CD4-positive, alpha-beta memory T cell (primary cell): ENCODE measurements at regions not wholly inside any gene's neighbourhood (a gene's known extent, or its start where the extent isn't known, plus 50 kb on each side); places are given as distances from the start of the nearest gene placed in this dataset.
A peak's percentile ranks its signal among the peaks of the same experiment; 100 is the strongest.

Experiments used
- CTCF ChIA-PET: fragments of 350-600 bp; sonication (Branson Sonifier 250); formaldehyde crosslinking; loops from one replicate; lab custom pipeline; 2021; ENCODE audit warnings: inconsistent platforms; ENCODE audit not compliant: partially characterized antibody; lab: Charles Lee
- POLR2A ChIA-PET: fragments of 350-600 bp; sonication (Branson Sonifier 250); formaldehyde crosslinking; loops from one replicate; lab custom pipeline; 2021; ENCODE audit not compliant: partially characterized antibody; lab: Charles Lee
- DNase-seq, 5 donors: peaks; one replicate each; pipeline versions ENCODE4 v3.0.0 to v3.0.0-alpha.2; 2020 to 2022; ENCODE audit warnings: mixed read lengths in 1 of 5
- H3K27ac ChIP-seq: one replicate; pipeline ENCODE4 v1.7.0; 2013; ENCODE audit warnings: low read depth, low read length
- H3K27me3 ChIP-seq: 2 replicates; pipeline ENCODE4 v1.7.0; 2013; ENCODE audit warnings: mild to moderate bottlenecking, low read length, moderate library complexity; ENCODE audit not compliant: insufficient read depth
- H3K36me3 ChIP-seq: 2 replicates; pipeline ENCODE4 v1.7.0; 2013; ENCODE audit warnings: mild to moderate bottlenecking, low read length, moderate library complexity; ENCODE audit not compliant: insufficient read depth
- H3K4me1 ChIP-seq: 2 replicates; pipeline ENCODE4 v1.7.0; 2013; ENCODE audit warnings: mild to moderate bottlenecking, low read length, moderate library complexity; ENCODE audit not compliant: insufficient read depth
- H3K4me3 ChIP-seq, 2 donors: one replicate each; pipeline ENCODE4 v1.7.0; 2013; ENCODE audit warnings: low read length in 2 of 2, mild to moderate bottlenecking in 1 of 2
- H3K9me3 ChIP-seq, 2 donors: one replicate each; pipeline ENCODE4 v1.7.0; 2013; ENCODE audit warnings: low read length in 2 of 2, control low read depth in 1 of 2; ENCODE audit not compliant: control insufficient read depth in 1 of 2
- H3K27ac Mint-ChIP-seq, 7 donors: one replicate each; pipeline ENCODE4 v1.8.0; 2020 to 2021; ENCODE audit warnings: mixed read lengths in 7 of 7, mild to moderate bottlenecking in 6 of 7, inconsistent platforms in 3 of 7, moderate library complexity in 3 of 7
- H3K27me3 Mint-ChIP-seq, 2 donors: one replicate each; pipeline ENCODE4 v1.8.0; 2020 to 2021; ENCODE audit warnings: mixed read lengths in 2 of 2
- H3K36me3 Mint-ChIP-seq, 2 donors: one replicate each; pipeline ENCODE4 v1.8.0; 2020 to 2021; ENCODE audit warnings: mixed read lengths in 2 of 2, inconsistent platforms in 1 of 2, mild to moderate bottlenecking in 1 of 2
- H3K4me1 Mint-ChIP-seq, 4 donors: one replicate each; pipeline ENCODE4 v1.8.0; 2020 to 2021; ENCODE audit warnings: mixed read lengths in 4 of 4, mild to moderate bottlenecking in 1 of 4
- H3K4me3 Mint-ChIP-seq, 8 donors: one replicate each; pipeline ENCODE4 v1.8.0; 2020 to 2021; ENCODE audit warnings: mixed read lengths in 8 of 8, mild to moderate bottlenecking in 7 of 8, moderate library complexity in 6 of 8, inconsistent platforms in 3 of 8
- H3K9me3 Mint-ChIP-seq, 8 donors: one replicate each; pipeline ENCODE4 v1.8.0; 2020 to 2021; ENCODE audit warnings: mixed read lengths in 8 of 8, mild to moderate bottlenecking in 5 of 8, inconsistent platforms in 3 of 8, moderate library complexity in 1 of 8
- intact Hi-C: fragments of 100-400 bp; cut with micrococcal nuclease; formaldehyde crosslinking; loops from one replicate; pipeline ENCODE4 v1.15.1; 2023

DNA sequence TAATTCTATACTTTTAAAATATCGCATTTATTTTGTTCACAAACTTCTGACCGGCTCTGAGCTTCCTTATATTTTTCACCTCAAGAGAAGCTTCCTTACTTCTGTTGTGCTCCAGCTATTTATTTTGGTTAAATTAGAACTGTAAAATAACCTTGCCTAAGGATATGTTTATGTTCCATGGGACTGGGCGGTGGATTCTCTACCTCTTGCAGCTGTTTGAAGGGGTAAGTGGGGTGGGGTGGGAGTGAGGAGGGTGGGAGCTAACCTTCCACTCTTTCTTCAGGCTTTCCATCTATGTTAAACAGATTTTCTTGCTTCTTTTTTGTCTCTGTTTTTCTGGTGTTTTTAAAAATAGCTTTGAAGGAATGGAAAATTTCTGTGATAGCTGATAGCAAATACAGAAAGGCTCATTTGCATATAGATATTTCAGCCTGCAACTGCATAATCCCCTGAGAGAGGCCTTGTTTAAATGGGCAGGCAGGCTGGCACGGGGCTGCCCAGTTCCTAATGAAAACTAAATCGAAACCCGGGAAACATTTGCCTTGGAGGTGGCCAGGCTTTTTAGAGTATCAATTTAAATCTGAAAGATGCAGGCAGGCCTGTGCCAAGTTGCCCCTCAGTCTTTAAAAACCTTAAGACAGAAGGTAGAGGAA lies 122.1 kb upstream of the DMAC1 start:
- Mint-ChIP-seq H3K9me3 (no peaks in the 10 kb centered on the region), H3K27ac (peak overlapping the region in 1 of 7 donors; percentile 65), H3K4me1 (no peaks in the 10 kb centered on the region), H3K27me3 (no peaks in the 10 kb centered on the region), H3K4me3 (no peak overlapping the region), H3K36me3 (no peaks in the 10 kb centered on the region)
- H3K36me3 ChIP-seq, result no peaks in the 10 kb centered on the region
- intact Hi-C loops, result no loop called here
- no peak overlapping the region for H3K27ac ChIP-seq
- no peaks in the 10 kb centered on the region for H3K4me1 ChIP-seq
- DNase-seq, result no peak
- ChIA-PET POLR2A (no interaction called here), CTCF (interaction anchor here (1.0 kb wide), 1 partner anchor 78 kb away, joined by 3 read pairs; no protein-coding TSS in a partner anchor)
- H3K27me3 ChIP-seq, result no peaks in the 10 kb centered on the region
- no peak overlapping the region for H3K4me3 ChIP-seq
- no peaks in the 10 kb centered on the region for H3K9me3 ChIP-seq

DNA sequence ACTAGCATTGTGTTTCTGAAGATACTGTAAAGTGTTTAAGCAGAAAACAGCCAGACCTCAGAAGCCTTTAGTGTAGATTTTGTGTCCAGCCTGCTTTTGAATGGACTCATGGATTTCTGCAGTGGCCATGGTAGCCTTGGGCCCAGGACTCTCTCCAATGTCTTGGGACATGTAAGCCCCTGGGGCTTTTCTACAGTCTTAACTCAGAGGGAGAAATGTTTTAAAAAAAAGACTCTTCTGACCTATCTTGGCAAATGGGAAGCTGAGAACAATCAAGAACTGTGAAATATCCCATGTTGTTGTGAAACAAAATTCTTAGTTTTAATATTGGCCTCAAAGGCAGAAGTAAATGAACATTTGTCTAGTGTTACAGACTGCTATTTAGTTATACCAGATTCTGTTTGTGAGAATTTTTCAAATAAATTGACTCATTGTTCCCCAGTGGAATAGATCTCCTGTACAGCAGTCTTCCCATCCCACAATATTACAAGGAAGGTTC lies 112.5 kb upstream of the DMAC1 start:
- no peaks in the 10 kb centered on the region for H3K9me3 ChIP-seq

DNA sequence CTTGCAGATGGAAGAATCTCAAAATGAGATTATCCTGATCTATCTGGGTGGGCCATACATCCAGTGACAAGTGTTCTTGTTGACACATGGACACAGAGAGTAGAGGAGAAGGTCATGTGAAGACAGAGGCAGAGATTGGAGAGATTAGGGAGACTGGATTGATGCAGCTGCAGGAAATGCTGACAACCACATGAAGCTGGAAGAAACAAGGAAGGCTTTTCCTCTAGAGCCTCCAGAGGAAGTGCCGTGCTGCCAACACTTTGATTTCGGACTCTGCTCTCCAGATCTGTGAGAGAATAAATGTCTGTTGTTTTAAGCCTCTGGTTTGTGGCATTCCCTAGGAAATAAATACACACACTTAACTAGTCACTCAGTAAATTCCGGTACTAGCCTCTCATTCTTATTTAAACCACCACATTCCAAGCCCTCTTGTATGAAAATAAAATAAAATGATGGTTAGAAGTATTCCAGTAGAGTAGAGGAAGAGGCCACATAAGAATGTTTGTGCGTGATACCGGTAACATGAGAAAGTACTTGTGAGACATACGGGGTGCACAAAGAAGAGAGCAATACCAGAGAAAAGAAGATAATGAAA lies 110.9 kb upstream of the DMAC1 start:
- Histone ChIP-seq H3K4me3 (no peak overlapping the region), H3K36me3 (no peaks in the 10 kb centered on the region), H3K4me1 (no peaks in the 10 kb centered on the region), H3K9me3 (no peaks in the 10 kb centered on the region), H3K27ac (no peak overlapping the region), H3K27me3 (no peaks in the 10 kb centered on the region)
- Mint-ChIP-seq H3K27me3 (peaks cover 1 to 3% of the 10 kb centered on the region in 2 donors), H3K4me1 (peaks cover 4 to 8% (median 6%) of the 10 kb centered on the region in 4 donors), H3K27ac (no peak overlapping the region), H3K36me3 (no peaks in the 10 kb centered on the region), H3K9me3 (no peaks in the 10 kb centered on the region), H3K4me3 (no peak overlapping the region)
- CTCF ChIA-PET, result no interaction called here
- DNase-seq, result no peak
- POLR2A ChIA-PET, result no interaction called here
- intact Hi-C loops, result no loop called here

More for the DNA sequence above, 112.5 kb upstream of the DMAC1 start:
- H3K27me3 Mint-ChIP-seq, result peaks cover 1 to 3% of the 10 kb centered on the region in 2 donors
- no peaks in the 10 kb centered on the region for H3K36me3 Mint-ChIP-seq
- DNase-seq, result no peak
- Histone ChIP-seq H3K4me1 (no peaks in the 10 kb centered on the region), H3K4me3 (no peak overlapping the region), H3K36me3 (no peaks in the 10 kb centered on the region), H3K27me3 (no peaks in the 10 kb centered on the region), H3K27ac (no peak overlapping the region)
- CTCF ChIA-PET, result no interaction called here
- no peak overlapping the region for H3K27ac Mint-ChIP-seq
- H3K4me3 Mint-ChIP-seq, result no peak overlapping the region
- no peaks in the 10 kb centered on the region for H3K9me3 Mint-ChIP-seq
- peaks cover 4 to 8% (median 5%) of the 10 kb centered on the region in 4 donors for H3K4me1 Mint-ChIP-seq
- POLR2A ChIA-PET, result no interaction called here
- intact Hi-C loops, result no loop called here

DNA sequence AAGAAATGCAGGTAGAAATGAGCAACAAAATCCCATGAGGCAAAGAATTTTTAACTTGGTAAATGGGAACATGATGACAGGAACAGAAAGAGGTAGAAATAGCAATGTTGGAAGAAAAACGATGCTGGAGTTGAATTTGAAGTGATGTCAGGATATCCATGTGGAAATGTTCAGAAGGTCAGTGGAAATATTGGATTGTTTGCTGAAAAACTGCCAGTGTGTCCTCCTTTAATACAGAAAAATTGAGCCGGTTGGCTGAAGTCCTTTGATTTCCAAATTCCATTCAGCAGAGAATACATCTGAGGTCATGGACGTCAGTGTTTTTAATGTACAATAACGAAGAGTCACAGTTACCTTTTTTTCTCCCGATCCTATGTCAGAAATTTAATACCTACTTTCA lies 110.0 kb upstream of the DMAC1 start:
- H3K36me3 ChIP-seq, result no peaks in the 10 kb centered on the region
- CTCF ChIA-PET, result no interaction called here
- no peak overlapping the region for H3K4me3 Mint-ChIP-seq

DNA sequence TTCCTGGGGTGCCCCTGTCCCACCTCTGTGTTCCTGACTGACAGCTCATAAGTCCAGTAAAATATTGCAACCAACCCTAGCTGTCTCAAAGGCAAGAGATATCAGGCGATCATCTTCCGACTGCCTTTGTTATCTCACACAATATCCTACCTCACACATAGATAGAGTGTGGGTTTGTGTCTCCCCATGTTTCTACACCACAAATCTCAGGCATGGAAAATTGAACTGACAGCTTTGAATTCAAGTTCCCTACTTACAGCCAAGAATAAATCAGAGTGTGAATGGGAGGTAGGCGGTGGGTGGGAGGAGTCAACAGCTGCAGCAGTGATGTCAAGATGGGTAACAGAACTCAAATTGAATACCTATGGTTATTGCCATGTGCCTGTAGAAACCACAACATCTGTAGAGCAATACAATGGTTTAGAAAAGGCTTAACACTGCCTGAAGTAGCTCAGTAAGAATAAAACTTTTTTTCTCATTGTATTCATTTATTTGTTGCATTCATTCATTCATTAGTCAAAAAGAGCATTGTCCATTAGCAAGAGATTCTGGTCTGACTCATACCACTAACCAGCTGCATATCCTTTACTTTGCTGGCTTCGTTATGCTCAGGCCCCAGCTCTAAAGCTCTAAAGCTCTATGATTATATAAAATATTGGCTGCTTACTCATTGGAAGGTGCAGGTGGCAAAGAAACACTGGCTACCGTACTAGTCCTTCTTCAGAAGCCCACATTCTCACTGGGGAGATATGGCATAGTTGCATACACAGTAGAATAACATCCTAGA lies 108.2 kb upstream of the DMAC1 start:
- Mint-ChIP-seq H3K9me3 (no peaks in the 10 kb centered on the region), H3K36me3 (no peaks in the 10 kb centered on the region), H3K27ac (no peak overlapping the region), H3K4me3 (no peak overlapping the region), H3K27me3 (peaks cover 1 to 3% of the 10 kb centered on the region in 2 donors), H3K4me1 (peaks cover 4 to 8% (median 6%) of the 10 kb centered on the region in 4 donors)
- Histone ChIP-seq H3K36me3 (no peaks in the 10 kb centered on the region), H3K4me3 (no peak overlapping the region), H3K27ac (no peak overlapping the region), H3K27me3 (no peaks in the 10 kb centered on the region), H3K9me3 (no peaks in the 10 kb centered on the region), H3K4me1 (no peaks in the 10 kb centered on the region)
- ChIA-PET POLR2A (no interaction called here), CTCF (interaction anchor here (0.6 to 1.3 kb wide), 2 partner anchors 11 to 1158 kb away, joined by 3 to 4 read pairs; no protein-coding TSS in a partner anchor)
- DNase-seq, result no peak
- intact Hi-C loops, result no loop called here

More for the DNA sequence above, 110.0 kb upstream of the DMAC1 start:
- Mint-ChIP-seq H3K9me3 (no peaks in the 10 kb centered on the region), H3K27me3 (peaks cover 1 to 3% of the 10 kb centered on the region in 2 donors), H3K36me3 (no peaks in the 10 kb centered on the region), H3K27ac (no peak overlapping the region), H3K4me1 (peaks cover 4 to 8% (median 6%) of the 10 kb centered on the region in 4 donors)
- H3K4me1 ChIP-seq, result no peaks in the 10 kb centered on the region
- no peak for DNase-seq
- H3K27ac ChIP-seq, result no peak overlapping the region
- intact Hi-C loops, result no loop called here
- POLR2A ChIA-PET, result no interaction called here
- H3K9me3 ChIP-seq, result no peaks in the 10 kb centered on the region
- H3K4me3 ChIP-seq, result no peak overlapping the region
- no peaks in the 10 kb centered on the region for H3K27me3 ChIP-seq

DNA sequence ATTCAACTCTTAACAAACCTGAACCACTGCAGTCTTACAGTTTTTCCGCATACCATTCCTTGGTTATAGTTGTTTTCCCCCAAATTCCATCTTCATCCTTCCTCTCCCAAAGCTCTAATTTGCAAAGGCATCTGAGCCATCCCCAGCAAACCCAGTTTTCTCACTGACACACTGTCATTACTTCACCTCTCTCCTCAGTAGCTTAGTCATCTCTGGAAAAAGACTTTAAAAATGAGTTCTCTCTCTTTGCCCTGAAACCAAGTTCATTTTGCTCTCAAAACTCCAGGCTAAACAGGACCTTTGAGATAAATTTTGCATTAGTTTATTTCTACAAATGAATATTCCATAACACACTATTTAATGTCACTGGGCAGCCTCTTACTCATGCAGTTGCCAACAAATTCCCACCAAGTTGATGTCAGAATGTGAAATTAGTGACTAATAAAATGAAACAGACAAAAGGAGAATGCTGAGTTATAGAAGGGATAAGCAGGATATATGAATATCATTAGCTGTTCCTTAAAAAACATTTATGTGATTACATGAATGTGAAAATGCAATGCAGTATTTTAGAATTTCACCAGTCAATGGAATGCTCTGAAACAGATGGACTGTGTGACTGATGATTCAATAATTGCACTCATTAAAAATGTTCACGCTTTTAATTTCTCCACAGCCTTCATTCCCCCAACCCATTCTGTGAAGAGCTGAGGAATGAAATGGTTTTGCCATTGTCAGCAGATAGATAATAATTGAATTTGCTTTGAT lies 107.4 kb upstream of the DMAC1 start:
- no peaks in the 10 kb centered on the region for H3K36me3 ChIP-seq
- CTCF ChIA-PET, result interaction anchor here (0.6 to 1.3 kb wide), 2 partner anchors 12 to 1157 kb away, joined by 3 to 4 read pairs; no protein-coding TSS in a partner anchor
- H3K9me3 ChIP-seq, result no peaks in the 10 kb centered on the region
- Mint-ChIP-seq H3K4me1 (peaks cover 4 to 8% (median 6%) of the 10 kb centered on the region in 4 donors), H3K36me3 (no peaks in the 10 kb centered on the region), H3K4me3 (no peak overlapping the region), H3K9me3 (no peaks in the 10 kb centered on the region), H3K27ac (no peak overlapping the region), H3K27me3 (peaks cover 1 to 3% of the 10 kb centered on the region in 2 donors)
- intact Hi-C loops, result no loop called here
- H3K4me3 ChIP-seq, result no peak overlapping the region
- no peak for DNase-seq
- H3K27ac ChIP-seq, result no peak overlapping the region
- H3K4me1 ChIP-seq, result no peaks in the 10 kb centered on the region
- no peaks in the 10 kb centered on the region for H3K27me3 ChIP-seq
- POLR2A ChIA-PET, result no interaction called here
